GM12891 (cell line): ENCODE measurements at regions not wholly inside any gene's neighbourhood (a gene's known extent, or its start where the extent isn't known, plus 50 kb on each side); places are given as distances from the start of the nearest gene placed in this dataset.

Experiments
- DNase-seq: peaks from one replicate; pipeline ENCODE4 v3.0.0; 2011; ENCODE audit warnings: low spot score; ENCODE audit not compliant: insufficient read length
- FAIRE-seq: peaks from 2 replicates; lab custom pipeline; 2011; peaks lifted over from hg19 to GRCh38; lab: Jason Lieb, UNC
- PAX5 ChIP-seq: IDR thresholded peaks from 2 replicates; pipeline ENCODE4 v1.6.1; 2011; ENCODE audit warnings: low read length, moderate library complexity, mild to moderate bottlenecking; ENCODE audit not compliant: insufficient read depth, severe bottlenecking
- POLR2A ChIP-seq: IDR thresholded peaks from 2 replicates; pipeline ENCODE4 v1.6.1; 2011; ENCODE audit warnings: low read depth, low read length, control low read depth
- POLR2AphosphoS5 ChIP-seq: IDR thresholded peaks from 2 replicates; pipeline ENCODE4 v1.6.1; 2011; ENCODE audit warnings: low read depth, low read length, control low read depth
- POU2F2 ChIP-seq: IDR thresholded peaks from 2 replicates; pipeline ENCODE4 v1.6.1; 2011; ENCODE audit warnings: low read depth, mild to moderate bottlenecking, control low read depth, low read length, moderate library complexity
- SPI1 ChIP-seq: IDR thresholded peaks from 2 replicates; pipeline ENCODE4 v1.6.1; 2011; ENCODE audit warnings: low read depth, low read length, control low read depth
- TAF1 ChIP-seq: IDR thresholded peaks from 2 replicates; pipeline ENCODE4 v1.6.1; 2011; ENCODE audit warnings: low read depth, low read length, control low read depth

GRCh38 chr4:153127760-153128494, 76.3 kb upstream of the TRIM2 start:
- FAIRE-seq (peak; percentile 93), DNase-seq (peak; percentile 48)
- TF ChIP-seq POLR2A (no peak), POLR2AphosphoS5 (no peak), PAX5 (no peak), TAF1 (no peak), SPI1 (no peak), POU2F2 (no peak)

- no peak for FAIRE-seq
- no peak for DNase-seq
- TF ChIP-seq POLR2AphosphoS5 (no peak), SPI1 (no peak), POU2F2 (no peak), POLR2A (no peak), PAX5 (no peak), TAF1 (no peak)
These were observed 72.6 kb upstream of the TRIM2 start for GRCh38 chr4:153131596-153131995.

- DNase-seq (no peak), FAIRE-seq (no peak)
- TF ChIP-seq PAX5 (no peak), POLR2A (no peak), POU2F2 (no peak), SPI1 (no peak)
These were observed 67.1 kb upstream of the TRIM2 start for GRCh38 chr4:153137159-153137558.

GRCh38 chr4:153137677-153138630, 66.3 kb upstream of the TRIM2 start:
- DNase-seq (no peak), FAIRE-seq (no peak)
- TF ChIP-seq POLR2A, result no peak

- no peak for DNase-seq
- FAIRE-seq, result no peak
- TF ChIP-seq TAF1, result no peak
- TF ChIP-seq POLR2AphosphoS5, result no peak
- no peak for TF ChIP-seq SPI1
- no peak for TF ChIP-seq POU2F2
- TF ChIP-seq PAX5, result no peak
- no peak for TF ChIP-seq POLR2A
These were observed 65.5 kb upstream of the TRIM2 start for GRCh38 chr4:153138736-153139135.

- no peak for TF ChIP-seq PAX5
- no peak for TF ChIP-seq POLR2A
- TF ChIP-seq POLR2AphosphoS5, result no peak
- TF ChIP-seq SPI1, result no peak
- TF ChIP-seq TAF1, result no peak
- TF ChIP-seq POU2F2, result no peak
- DNase-seq, result no peak
- no peak for FAIRE-seq
These were observed 63.9 kb upstream of the TRIM2 start for GRCh38 chr4:153140294-153140693.

GRCh38 chr4:153141238-153141637, 63.0 kb upstream of the TRIM2 start:
- TF ChIP-seq PAX5 (no peak), SPI1 (peak; percentile 63; the same call in 1 of the 2 replicates)
- FAIRE-seq, result no peak
- no peak for DNase-seq

- DNase-seq (no peak), FAIRE-seq (no peak)
- TF ChIP-seq POLR2A, result no peak
- TF ChIP-seq POU2F2, result no peak
- no peak for TF ChIP-seq POLR2AphosphoS5
- no peak for TF ChIP-seq SPI1
- no peak for TF ChIP-seq TAF1
- no peak for TF ChIP-seq PAX5
These were observed 61.4 kb upstream of the TRIM2 start for GRCh38 chr4:153142700-153143438.

GRCh38 chr4:153143527-153144348, 60.5 kb upstream of the TRIM2 start:
- FAIRE-seq (peak; percentile 20), DNase-seq (no peak)
- TF ChIP-seq PAX5, result no peak
